ENCODE measurements at regions not wholly inside any gene's neighbourhood (a gene's known extent, or its start where the extent isn't known, plus 50 kb on each side); places are given as distances from the start of the nearest gene placed in this dataset.

DNA sequence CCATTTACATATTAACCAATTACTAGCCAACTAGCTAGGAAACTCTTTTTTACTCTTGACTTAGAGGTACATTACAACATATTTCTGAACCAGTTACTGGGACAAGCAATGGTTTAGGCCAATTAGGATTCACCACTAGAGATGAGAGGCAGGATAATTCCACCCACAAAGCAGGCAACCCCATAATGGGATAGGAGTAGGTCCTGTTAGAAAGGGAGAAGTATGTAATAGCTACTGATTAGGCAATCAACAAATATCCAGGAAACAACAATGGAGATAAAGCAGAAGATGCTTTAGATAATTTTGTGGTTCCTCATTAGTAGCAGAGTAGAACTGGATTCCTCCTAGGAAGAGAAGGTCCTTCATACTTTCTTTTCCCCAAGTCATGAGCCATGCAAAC, 173.8 kb upstream of the GLRA2 start:
- H3K9ac ChIP-seq: no peak overlapping the region
- TF ChIP-seq YY1 (IDR thresholded peaks at IDR 0.05; ENCODE audit: low read depth) (no peak), EZH2phosphoT487 (IDR thresholded peaks at IDR 0.05; ENCODE audit: borderline replicate concordance, low read depth) (no peak), RAD21 (IDR thresholded peaks at IDR 0.05; ENCODE audit: low read length) (no peak), FOXJ3 (CRISPR knock-in tag; IDR thresholded peaks at IDR 0.05) (no peak), TEAD4 (IDR thresholded peaks at IDR 0.05; ENCODE audit: borderline replicate concordance, insufficient read depth) (no peak), GABPA (IDR thresholded peaks at IDR 0.05; ENCODE audit: low read depth) (no peak), CHD2 (IDR thresholded peaks at IDR 0.05; ENCODE audit: low read length, partially characterized antibody) (no peak), TCF12 (IDR thresholded peaks at IDR 0.05) (no peak), FOXM1 (IDR thresholded peaks at IDR 0.05; ENCODE audit: low read depth) (no peak), NFIC (IDR thresholded peaks at IDR 0.05; ENCODE audit: borderline replicate concordance) (no peak), ELF1 (IDR thresholded peaks at IDR 0.05) (no peak), MEF2A (IDR thresholded peaks at IDR 0.05; ENCODE audit: borderline replicate concordance, low read depth) (no peak), TAF1 (IDR thresholded peaks at IDR 0.05; ENCODE audit: borderline replicate concordance, low read depth, low read length) (no peak)
- TF ChIP-seq, protein P1, sequence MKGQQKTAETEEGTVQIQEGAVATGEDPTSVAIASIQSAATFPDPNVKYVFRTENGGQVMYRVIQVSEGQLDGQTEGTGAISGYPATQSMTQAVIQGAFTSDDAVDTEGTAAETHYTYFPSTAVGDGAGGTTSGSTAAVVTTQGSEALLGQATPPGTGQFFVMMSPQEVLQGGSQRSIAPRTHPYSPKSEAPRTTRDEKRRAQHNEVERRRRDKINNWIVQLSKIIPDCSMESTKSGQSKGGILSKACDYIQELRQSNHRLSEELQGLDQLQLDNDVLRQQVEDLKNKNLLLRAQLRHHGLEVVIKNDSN (IDR thresholded peaks at IDR 0.05; ENCODE audit: borderline replicate concordance, low read depth): no peak
- TF ChIP-seq, protein P2, sequence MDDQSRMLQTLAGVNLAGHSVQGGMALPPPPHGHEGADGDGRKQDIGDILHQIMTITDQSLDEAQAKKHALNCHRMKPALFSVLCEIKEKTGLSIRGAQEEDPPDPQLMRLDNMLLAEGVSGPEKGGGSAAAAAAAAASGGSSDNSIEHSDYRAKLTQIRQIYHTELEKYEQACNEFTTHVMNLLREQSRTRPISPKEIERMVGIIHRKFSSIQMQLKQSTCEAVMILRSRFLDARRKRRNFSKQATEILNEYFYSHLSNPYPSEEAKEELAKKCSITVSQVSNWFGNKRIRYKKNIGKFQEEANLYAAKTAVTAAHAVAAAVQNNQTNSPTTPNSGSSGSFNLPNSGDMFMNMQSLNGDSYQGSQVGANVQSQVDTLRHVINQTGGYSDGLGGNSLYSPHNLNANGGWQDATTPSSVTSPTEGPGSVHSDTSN (IDR thresholded peaks at IDR 0.05): no peak

GRCh38 chrX:14354521-14354920, 174.8 kb upstream of the GLRA2 start:
- CTCF ChIA-PET: no interaction called here
- no peak for TF ChIP-seq RCOR1 (IDR thresholded peaks at IDR 0.05; ENCODE audit: low read length)
- TF ChIP-seq TEAD4 (IDR thresholded peaks at IDR 0.05; ENCODE audit: borderline replicate concordance, insufficient read depth): no peak
- TF ChIP-seq EZH2phosphoT487 (IDR thresholded peaks at IDR 0.05; ENCODE audit: borderline replicate concordance, low read depth): no peak
- no peak for TF ChIP-seq YY1 (IDR thresholded peaks at IDR 0.05; ENCODE audit: low read depth)
- no peak for TF ChIP-seq FOXJ3 (CRISPR knock-in tag; IDR thresholded peaks at IDR 0.05)
- TF ChIP-seq RFX5 (IDR thresholded peaks at IDR 0.05; ENCODE audit: low read length): no peak
- TF ChIP-seq RXRA (IDR thresholded peaks at IDR 0.05; ENCODE audit: borderline replicate concordance, low read depth): no peak
- TF ChIP-seq, protein P3, sequence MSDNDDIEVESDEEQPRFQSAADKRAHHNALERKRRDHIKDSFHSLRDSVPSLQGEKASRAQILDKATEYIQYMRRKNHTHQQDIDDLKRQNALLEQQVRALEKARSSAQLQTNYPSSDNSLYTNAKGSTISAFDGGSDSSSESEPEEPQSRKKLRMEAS (IDR thresholded peaks at IDR 0.05; ENCODE audit: low read depth): no peak
- TF ChIP-seq, protein P2 (IDR thresholded peaks at IDR 0.05): no peak
- no peak for TF ChIP-seq ZBTB33 (IDR thresholded peaks at IDR 0.05; ENCODE audit: borderline replicate concordance, low read depth)
- TF ChIP-seq MXI1 (IDR thresholded peaks at IDR 0.05; ENCODE audit: low read depth, low read length): no peak
- TF ChIP-seq FOSL2 (IDR thresholded peaks at IDR 0.05; ENCODE audit: borderline replicate concordance, low read depth): no peak
- TF ChIP-seq NRF1 (IDR thresholded peaks at IDR 0.05; ENCODE audit: low read depth, low read length): no peak
- TF ChIP-seq, protein P4, sequence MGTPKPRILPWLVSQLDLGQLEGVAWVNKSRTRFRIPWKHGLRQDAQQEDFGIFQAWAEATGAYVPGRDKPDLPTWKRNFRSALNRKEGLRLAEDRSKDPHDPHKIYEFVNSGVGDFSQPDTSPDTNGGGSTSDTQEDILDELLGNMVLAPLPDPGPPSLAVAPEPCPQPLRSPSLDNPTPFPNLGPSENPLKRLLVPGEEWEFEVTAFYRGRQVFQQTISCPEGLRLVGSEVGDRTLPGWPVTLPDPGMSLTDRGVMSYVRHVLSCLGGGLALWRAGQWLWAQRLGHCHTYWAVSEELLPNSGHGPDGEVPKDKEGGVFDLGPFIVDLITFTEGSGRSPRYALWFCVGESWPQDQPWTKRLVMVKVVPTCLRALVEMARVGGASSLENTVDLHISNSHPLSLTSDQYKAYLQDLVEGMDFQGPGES (IDR thresholded peaks at IDR 0.05; ENCODE audit: low read depth, low read length): no peak

More for the DNA sequence above, 173.8 kb upstream of the GLRA2 start:
- Histone ChIP-seq H3F3A (replicated peaks; ENCODE audit: insufficient read depth) (no peaks in the 10 kb centered on the region), H3K4me1 (ENCODE audit: control insufficient read depth in 1 of 2, insufficient read depth in 2 of 2, low read depth in 1 of 2, low read length in 1 of 2) (no peaks in the 10 kb centered on the region; a peak in 1 of 4 replicates), H3K4me3 (ENCODE audit: low read depth in 2 of 2, low read length in 1 of 2) (no peak overlapping the region), H3K9me2 (no peaks in the 10 kb centered on the region), H3K9me3 (no peaks in the 10 kb centered on the region), H3K27ac (ENCODE audit: low read depth in 2 of 2, low read length in 1 of 2) (no peak overlapping the region), H3K79me2 (ENCODE audit: insufficient read depth) (no peaks in the 10 kb centered on the region), H3K36me3 (replicated peaks in 1 of 2; ENCODE audit: control insufficient read depth in 1 of 2, insufficient read depth in 2 of 2, low read length in 1 of 2) (no peaks in the 10 kb centered on the region), H2AFZ (ENCODE audit: low read depth) (no peak overlapping the region), H4K20me1 (ENCODE audit: insufficient read depth) (no peaks in the 10 kb centered on the region), H3K4me2 (no peak overlapping the region), H3K27me3 (ENCODE audit: insufficient read depth) (no peaks in the 10 kb centered on the region)
- POLR2A ChIA-PET: no interaction called here
- no peak for DNase-seq
- CTCF ChIA-PET: no interaction called here

More at GRCh38 chrX:14354521-14354920, 174.8 kb upstream of the GLRA2 start:
- no peaks in the 10 kb centered on the region for H3K36me3 ChIP-seq (replicated peaks in 1 of 2; ENCODE audit: control insufficient read depth in 1 of 2, insufficient read depth in 2 of 2, low read length in 1 of 2)
- H3F3A ChIP-seq (replicated peaks; ENCODE audit: insufficient read depth): no peaks in the 10 kb centered on the region
- no peak for DNase-seq
- 1% methylated on average over 3 of the region's 3 CpGs for WGBS (ENCODE audit: low lambda C conversion rate)
- no peak overlapping the region for H3K9ac ChIP-seq
- H3K9me3 ChIP-seq: no peaks in the 10 kb centered on the region
- no peak overlapping the region for H3K27ac ChIP-seq (ENCODE audit: low read depth in 2 of 2, low read length in 1 of 2)
- no peak overlapping the region for H3K4me3 ChIP-seq (ENCODE audit: low read depth in 2 of 2, low read length in 1 of 2)
- no peaks in the 10 kb centered on the region; a peak in 1 of 4 replicates for H3K4me1 ChIP-seq (ENCODE audit: control insufficient read depth in 1 of 2, insufficient read depth in 2 of 2, low read depth in 1 of 2, low read length in 1 of 2)
- H4K20me1 ChIP-seq (ENCODE audit: insufficient read depth): no peaks in the 10 kb centered on the region
- H2AFZ ChIP-seq (ENCODE audit: low read depth): no peak overlapping the region
- H3K9me2 ChIP-seq: no peaks in the 10 kb centered on the region
- POLR2A ChIA-PET: no interaction called here
- H3K79me2 ChIP-seq (ENCODE audit: insufficient read depth): no peaks in the 10 kb centered on the region
- no peak overlapping the region for H3K4me2 ChIP-seq
- no peaks in the 10 kb centered on the region for H3K27me3 ChIP-seq (ENCODE audit: insufficient read depth)

All from SK-N-SH (cell line).